Erythroblast (primary cell): ENCODE measurements at regions not wholly inside any gene's neighbourhood (a gene's known extent, or its start where the extent isn't known, plus 50 kb on each side); places are given as distances from the start of the nearest gene placed in this dataset.

ENCODE experiments used
- GATA1 ChIP-seq: IDR thresholded peaks from 2 replicates; pipeline ENCODE4 v1.6.1; 2011; ENCODE audit warnings: low read depth, mild to moderate bottlenecking, control low read depth, low read length, moderate library complexity
- POLR2A ChIP-seq: IDR thresholded peaks from 2 replicates; pipeline ENCODE4 v1.6.1; 2011; ENCODE audit warnings: mild to moderate bottlenecking, low read length

GRCh38 chr2:147485210-147485851, 359.5 kb upstream of the ACVR2A start:
- TF ChIP-seq POLR2A, result no peak
- no peak for TF ChIP-seq GATA1
